Spleen (tissue), 11 donors: ENCODE measurements at regions not wholly inside any gene's neighbourhood (a gene's known extent, or its start where the extent isn't known, plus 50 kb on each side); places are given as distances from the start of the nearest gene placed in this dataset.

Experiments
- DNase-seq: peaks from one replicate; pipeline ENCODE4 v3.0.0-alpha.2; 2020
- H3K27ac ChIP-seq, 8 donors: fragments of 200-600 bp; sonication (generic) in 7 of 8; 1 replicate in 4 of 8; 2 replicates in 4 of 8; pipeline versions ENCODE4 v1.5.0 to v1.8.0; 2016 to 2021; ENCODE audit warnings: inconsistent platforms in 4 of 8, mild to moderate bottlenecking in 4 of 8, moderate library complexity in 1 of 8
- H3K27me3 ChIP-seq, 7 donors: fragments of 200-600 bp; sonication (generic) in 6 of 7; replicated peaks in 1 of 7; 1 replicate in 4 of 7; 2 replicates in 3 of 7; pipeline versions ENCODE4 v1.5.0 to v1.8.0; 2016 to 2021; ENCODE audit warnings: inconsistent platforms in 3 of 7, mild to moderate bottlenecking in 1 of 7
- H3K36me3 ChIP-seq, 6 donors: fragments of 200-600 bp; sonication (generic) in 5 of 6; 1 replicate in 4 of 6; 2 replicates in 2 of 6; pipeline versions ENCODE4 v1.5.0 to v1.8.0; 2016 to 2021; ENCODE audit warnings: inconsistent platforms in 2 of 6
- H3K4me1 ChIP-seq, 6 donors: fragments of 200-600 bp; sonication (generic) in 5 of 6; 1 replicate in 3 of 6; 2 replicates in 3 of 6; pipeline versions ENCODE4 v1.5.0 to v1.8.0; 2016 to 2021; ENCODE audit warnings: inconsistent platforms in 3 of 6
- H3K4me3 ChIP-seq, 8 donors: fragments of 200-600 bp; sonication (generic) in 7 of 8; 1 replicate in 4 of 8; 2 replicates in 4 of 8; pipeline versions ENCODE4 v1.5.0 to v1.8.0; 2016 to 2021; ENCODE audit warnings: inconsistent platforms in 4 of 8, mild to moderate bottlenecking in 4 of 8, moderate library complexity in 2 of 8
- H3K9me3 ChIP-seq, 8 donors: fragments of 200-600 bp; sonication (generic) in 7 of 8; 1 replicate in 4 of 8; 2 replicates in 4 of 8; pipeline versions ENCODE4 v1.5.0 to v1.8.0; 2016 to 2021; ENCODE audit warnings: inconsistent platforms in 4 of 8
- CTCF ChIP-seq, 11 experiments: fragments of 200-600 bp in 7 of 11; fragments of 450-650 bp in 4 of 11; sonication (generic) in 4 of 11; IDR thresholded peaks in 8 of 11; conservative IDR thresholded peaks in 3 of 11; 1 replicate in 7 of 11; 2 replicates in 4 of 11; pipeline versions ENCODE4 v1.4.0 to v1.8.0; 2016 to 2021; ENCODE audit warnings: antibody characterized with exemption in 11 of 11, inconsistent platforms in 4 of 11, mild to moderate bottlenecking in 1 of 11
- POLR2A ChIP-seq, 3 donors: fragments of 450-650 bp; IDR thresholded peaks; one replicate each; pipeline ENCODE4 v1.5.1; 2017; ENCODE audit warnings: antibody characterized with exemption in 3 of 3, mild to moderate bottlenecking in 1 of 3
- POLR2AphosphoS5 ChIP-seq, 3 donors: sonication (generic); formaldehyde crosslinking; IDR thresholded peaks; one replicate each; pipeline ENCODE4 v1.5.1; 2017; ENCODE audit warnings: antibody characterized with exemption in 3 of 3
- WGBS, 5 donors: extraction: QIAGEN DNeasy Blood & Tissue Kit in 3 of 5; methylation state at CpG; one replicate each; pipeline versions ENCODE4 v1.1.5 to v1.1.7; 2013 to 2018; 5-methylcytosine and 5-hydroxymethylcytosine counted together
- intact Hi-C: fragments of 100-400 bp; cut with DNase I; formaldehyde crosslinking; loops from one replicate; pipeline ENCODE4 v1.15.0; 2023; ENCODE audit warnings: low total_unique reads
- donor health status: healthy with polysubstance abuse.
- donor health status: DM: no; HTN: no; CAD: no; lungs with moderate emphysema.
- donor health status: DM: no; HTN: no; CAD: no.
- donor health status: Bipolar disorder and iron deficiency.
- donor health status: healthy.
- donor health status: DM: no; HTN: no; CAD: no.
- donor health status: DM: yes; HTN: yes; CAD: no.

DNA sequence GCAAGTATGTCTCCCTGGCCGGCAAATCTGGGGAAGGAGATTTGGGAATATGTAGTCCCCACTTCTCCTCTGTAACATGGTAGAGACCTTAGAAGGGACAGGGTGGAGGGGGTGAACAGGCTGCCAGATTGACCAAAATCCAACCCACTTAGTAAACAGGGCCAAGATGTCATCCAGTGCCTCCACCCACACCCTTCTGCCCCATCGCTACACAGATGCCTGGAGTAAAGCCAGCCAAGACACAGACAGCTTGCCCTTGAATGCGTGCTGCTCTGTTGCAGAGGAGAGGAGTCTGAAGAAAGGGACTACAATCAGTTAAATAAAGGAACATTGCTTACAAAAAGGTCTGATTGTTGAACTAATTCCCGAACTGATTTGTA is 160.1 kb upstream of the LDB2 start:
- 77 to 87% (median 81%) methylated on average over 4 of the region's 4 CpGs for WGBS, 5 donors
- H3K4me1 ChIP-seq, result no peaks in the 10 kb centered on the region
- no peak overlapping the region for H3K27ac ChIP-seq
- no peaks in the 10 kb centered on the region for H3K27me3 ChIP-seq
- no peak for TF ChIP-seq POLR2AphosphoS5 (IDR thresholded peaks at IDR 0.05)
- TF ChIP-seq CTCF (IDR thresholded peaks at IDR 0.05 in 8 of 11, conservative IDR thresholded peaks at IDR 0.05 in 3 of 11), result no peak
- TF ChIP-seq POLR2A (IDR thresholded peaks at IDR 0.05), result no peak
- H3K4me3 ChIP-seq, result no peak overlapping the region
- H3K36me3 ChIP-seq, result no peaks in the 10 kb centered on the region
- intact Hi-C loops, result no loop called here
- DNase-seq, result no peak
- no peaks in the 10 kb centered on the region for H3K9me3 ChIP-seq

GRCh38 chr4:17057035-17057434 is 158.6 kb upstream of the LDB2 start:
- Histone ChIP-seq H3K4me1 (no peaks in the 10 kb centered on the region), H3K36me3 (no peaks in the 10 kb centered on the region), H3K27ac (no peak overlapping the region), H3K4me3 (no peak overlapping the region), H3K27me3 (no peaks in the 10 kb centered on the region), H3K9me3 (no peaks in the 10 kb centered on the region)
- no peak for TF ChIP-seq POLR2AphosphoS5 (IDR thresholded peaks at IDR 0.05)
- intact Hi-C loops, result no loop called here
- WGBS, 5 donors, result 84 to 90% (median 87%) methylated on average over 6 of the region's 6 CpGs
- no peak for DNase-seq

GRCh38 chr4:17055788-17056187 is 157.3 kb upstream of the LDB2 start:
- intact Hi-C loops, result no loop called here
- Histone ChIP-seq H3K9me3 (no peaks in the 10 kb centered on the region), H3K27me3 (no peaks in the 10 kb centered on the region), H3K4me1 (no peaks in the 10 kb centered on the region), H3K27ac (no peak overlapping the region), H3K4me3 (no peak overlapping the region), H3K36me3 (no peaks in the 10 kb centered on the region)
- TF ChIP-seq CTCF (IDR thresholded peaks at IDR 0.05 in 8 of 11, conservative IDR thresholded peaks at IDR 0.05 in 3 of 11) (no peak), POLR2AphosphoS5 (IDR thresholded peaks at IDR 0.05) (no peak), POLR2A (IDR thresholded peaks at IDR 0.05) (no peak)
- WGBS, 5 donors, result 86 to 99% (median 93%) methylated on average over 2 of the region's 2 CpGs
- no peak for DNase-seq

- H3K36me3 ChIP-seq, result no peaks in the 10 kb centered on the region
- TF ChIP-seq CTCF (IDR thresholded peaks at IDR 0.05 in 8 of 11, conservative IDR thresholded peaks at IDR 0.05 in 3 of 11) (no peak), POLR2A (IDR thresholded peaks at IDR 0.05) (no peak), POLR2AphosphoS5 (IDR thresholded peaks at IDR 0.05) (no peak)
- H3K27me3 ChIP-seq, result no peaks in the 10 kb centered on the region
- H3K9me3 ChIP-seq, result peaks cover 0 to 4% (median 0%) of the 10 kb centered on the region in 8 donors
- no peak overlapping the region for H3K27ac ChIP-seq
- 79 to 90% (median 84%) methylated on average over 7 of the region's 7 CpGs for WGBS, 5 donors
- no peaks in the 10 kb centered on the region for H3K4me1 ChIP-seq
- DNase-seq, result no peak
- intact Hi-C loops, result no loop called here
- H3K4me3 ChIP-seq, result no peak overlapping the region
These were observed 147.4 kb upstream of the LDB2 start for GRCh38 chr4:17045866-17046265.
